Retina (tissue), 1 donor: ENCODE measurements at regions not wholly inside any gene's neighbourhood (a gene's known extent, or its start where the extent isn't known, plus 50 kb on each side); places are given as distances from the start of the nearest gene placed in this dataset.

Experiments used
- DNase-seq: peaks from one replicate; pipeline ENCODE4 v3.0.0-alpha.2; 2016

- DNase-seq, result no peak
Observed at GRCh38 chr14:95440951-95441350, 75.5 kb downstream of the SYNE3 start.

GRCh38 chr14:95440496-95440895, 76.0 kb downstream of the SYNE3 start:
- no peak for DNase-seq

- DNase-seq, result no peak
Observed at GRCh38 chr14:95439881-95440280, 76.6 kb downstream of the SYNE3 start.

- no peak for DNase-seq
Observed at GRCh38 chr14:95437715-95438114, 78.7 kb downstream of the SYNE3 start.

- no peak for DNase-seq
Observed at GRCh38 chr14:95436354-95436753, 80.1 kb downstream of the SYNE3 start.

GRCh38 chr14:95434121-95434520, 82.3 kb downstream of the SYNE3 start:
- no peak for DNase-seq

- DNase-seq, result no peak
Observed at GRCh38 chr14:95433094-95433478, 83.4 kb downstream of the SYNE3 start.

GRCh38 chr14:95432144-95433093, 84.0 kb downstream of the SYNE3 start:
- peak; percentile 78 for DNase-seq

GRCh38 chr14:95431199-95432143, 85.0 kb downstream of the SYNE3 start:
- peak; percentile 70 for DNase-seq

GRCh38 chr14:95428557-95428956, 87.9 kb downstream of the SYNE3 start:
- no peak for DNase-seq

- DNase-seq, result no peak
Observed at GRCh38 chr14:95426116-95426475, 90.4 kb downstream of the SYNE3 start.

GRCh38 chr14:95425369-95426115, 90.9 kb downstream of the SYNE3 start:
- no peak for DNase-seq

GRCh38 chr14:95424529-95424928, 91.9 kb downstream of the SYNE3 start:
- DNase-seq, result no peak

- DNase-seq, result no peak
Observed at GRCh38 chr14:95421741-95422140, 94.7 kb downstream of the SYNE3 start.

GRCh38 chr14:95420060-95420459, 96.4 kb downstream of the SYNE3 start:
- DNase-seq, result no peak

- no peak for DNase-seq
Observed at GRCh38 chr14:95419569-95419968, 96.9 kb downstream of the SYNE3 start.

- no peak for DNase-seq
Observed at GRCh38 chr14:95418858-95419257, 97.6 kb downstream of the SYNE3 start.

- DNase-seq, result no peak
Observed at GRCh38 chr14:95417492-95417891, 97.8 kb upstream of the CLMN start.

- no peak for DNase-seq
Observed at GRCh38 chr14:95415993-95416392, 96.3 kb upstream of the CLMN start.

GRCh38 chr14:95413289-95414215, 93.8 kb upstream of the CLMN start:
- DNase-seq, result peak; percentile 35

GRCh38 chr14:95410838-95411237, 91.1 kb upstream of the CLMN start:
- no peak for DNase-seq
